NCI-H146 (cell line): ENCODE measurements at regions not wholly inside any gene's neighbourhood (a gene's known extent, or its start where the extent isn't known, plus 50 kb on each side); places are given as distances from the start of the nearest gene placed in this dataset.

Experiments
- DNase-seq: peaks from one replicate; lab custom pipeline; 2025; lab: John Stamatoyannopoulos, UW

- DNase-seq, result peak; percentile 19
Observed at GRCh38 chr2:8524388-8524787, 157.5 kb upstream of the ID2 start.

GRCh38 chr2:8524823-8525222 lies 157.0 kb upstream of the ID2 start:
- DNase-seq, result no peak

GRCh38 chr2:8525236-8525581 lies 156.6 kb upstream of the ID2 start:
- DNase-seq, result no peak

GRCh38 chr2:8525582-8526402 lies 156.1 kb upstream of the ID2 start:
- peak; percentile 100 for DNase-seq

GRCh38 chr2:8526403-8526696 lies 155.5 kb upstream of the ID2 start:
- DNase-seq, result no peak

DNA sequence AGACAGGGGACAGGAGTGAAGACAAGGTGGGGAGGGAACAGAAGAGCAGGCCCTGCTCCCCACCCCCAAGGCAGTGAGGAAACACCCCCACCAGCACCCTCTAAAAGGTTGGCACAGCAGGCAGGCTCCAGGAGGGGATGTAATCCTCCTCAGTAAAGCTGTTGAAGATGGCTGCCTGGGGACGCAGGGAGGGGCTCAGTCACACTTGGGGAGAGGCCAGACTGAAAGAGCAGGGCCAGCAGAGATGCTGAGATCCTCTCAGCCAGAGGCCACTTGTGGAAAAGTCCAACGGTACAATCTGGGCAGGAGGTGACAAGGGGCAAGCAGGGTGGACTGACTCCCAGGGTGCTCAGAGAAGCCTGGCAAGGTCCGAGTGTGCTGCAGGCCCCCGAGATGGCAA lies 154.8 kb upstream of the ID2 start:
- DNase-seq, result peak; percentile 70

GRCh38 chr2:8527676-8528075 lies 154.2 kb upstream of the ID2 start:
- no peak for DNase-seq

DNA sequence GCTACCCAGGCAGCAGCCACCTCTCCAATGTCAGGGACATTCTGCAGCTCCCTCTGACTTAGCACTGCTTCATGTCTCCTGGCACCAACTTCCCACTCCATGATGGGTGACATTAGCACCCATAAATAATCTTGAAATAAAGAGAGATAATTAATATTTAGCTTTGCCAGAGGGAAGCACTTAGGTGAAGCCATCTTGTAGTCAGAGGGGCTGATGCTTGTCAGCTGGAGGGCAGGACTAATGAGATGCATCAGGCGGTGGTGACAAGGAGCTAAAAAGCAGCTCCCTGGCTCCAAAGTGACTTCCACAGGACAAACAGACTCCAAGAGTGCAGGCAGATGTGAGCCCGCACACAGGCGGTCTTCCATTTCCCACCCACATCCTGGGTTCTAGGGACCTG lies 153.0 kb upstream of the ID2 start:
- no peak for DNase-seq

DNA sequence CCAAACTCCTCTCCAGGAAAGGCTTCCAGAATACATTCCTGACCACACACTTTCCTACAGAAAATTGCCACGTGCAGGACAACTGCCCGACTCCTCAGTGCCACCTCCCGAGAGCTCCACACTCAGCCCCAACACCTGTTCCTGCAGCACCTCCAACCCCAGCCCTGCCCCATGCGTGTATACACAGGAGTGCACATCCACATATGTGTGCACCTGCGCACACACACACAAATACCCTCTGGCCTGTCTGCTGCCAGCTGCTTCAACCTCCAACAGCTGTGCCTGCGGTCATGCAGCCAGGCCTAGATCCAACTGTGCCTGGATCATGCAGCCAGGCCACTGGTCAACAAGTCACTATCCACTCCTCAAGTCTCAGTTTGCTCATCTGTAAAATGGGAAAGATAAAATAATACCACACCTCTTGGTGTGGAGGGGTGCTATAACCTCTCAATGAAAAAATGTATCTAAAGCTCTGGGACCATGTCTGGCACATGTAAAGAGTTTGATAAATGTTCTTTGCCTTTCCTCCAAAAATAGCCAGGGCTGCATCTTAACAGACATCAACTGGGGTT lies 152.1 kb upstream of the ID2 start:
- DNase-seq, result peak; percentile 25

DNA sequence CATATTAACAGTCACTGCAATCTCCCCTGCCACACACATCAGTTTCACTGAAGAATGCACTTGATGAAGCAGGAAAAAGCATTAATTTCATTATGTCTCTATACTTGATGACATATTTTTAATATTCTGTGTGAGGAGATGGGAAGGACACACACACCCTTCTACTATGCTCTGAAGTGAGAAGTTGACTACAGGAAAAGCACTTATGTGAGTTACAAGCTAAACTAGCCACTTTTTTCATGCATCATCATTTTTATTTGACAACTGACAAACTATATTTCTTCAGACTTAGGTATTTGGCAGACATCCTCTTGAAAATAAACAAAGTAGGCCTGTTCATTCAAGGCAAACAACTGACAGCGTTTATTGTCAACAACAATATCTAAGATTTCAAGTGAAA lies 150.4 kb upstream of the ID2 start:
- no peak for DNase-seq

DNA sequence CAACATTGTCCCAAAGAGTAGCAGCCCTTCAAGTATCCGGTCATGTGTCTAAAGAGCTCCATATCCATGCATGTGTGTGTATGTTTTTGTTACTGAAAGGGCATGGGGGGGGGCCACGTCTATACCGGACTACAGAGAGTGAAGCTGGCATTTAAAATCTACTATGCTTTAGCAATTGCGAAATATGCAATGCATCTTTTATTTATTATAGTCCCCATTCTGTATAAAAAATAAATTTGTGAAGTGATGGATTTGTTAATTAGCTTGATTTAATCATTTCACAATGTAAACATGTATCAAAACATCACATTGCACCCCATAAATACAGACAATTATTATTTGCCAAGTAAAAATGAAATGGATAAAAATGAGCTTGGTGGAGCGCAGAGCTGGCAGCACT lies 149.4 kb upstream of the ID2 start:
- DNase-seq, result no peak

GRCh38 chr2:8533923-8534322 lies 147.9 kb upstream of the ID2 start:
- no peak for DNase-seq

DNA sequence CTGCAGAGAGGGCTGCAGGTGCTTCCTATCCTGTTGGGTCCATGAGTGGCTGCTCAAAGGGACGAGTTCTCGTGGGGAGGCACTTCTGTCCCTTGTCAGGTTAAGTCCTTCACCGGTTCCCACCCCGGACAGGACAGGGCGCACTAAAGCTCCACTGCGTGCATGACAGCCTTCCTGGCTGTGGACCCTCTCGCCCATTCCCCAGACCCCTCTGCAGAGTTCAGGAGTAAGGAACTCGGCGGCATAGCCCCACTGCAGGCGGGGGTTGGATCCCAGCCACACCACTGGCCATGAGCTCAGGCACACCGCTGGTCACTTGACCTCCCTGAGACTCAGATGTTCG lies 147.5 kb upstream of the ID2 start:
- DNase-seq, result no peak

DNA sequence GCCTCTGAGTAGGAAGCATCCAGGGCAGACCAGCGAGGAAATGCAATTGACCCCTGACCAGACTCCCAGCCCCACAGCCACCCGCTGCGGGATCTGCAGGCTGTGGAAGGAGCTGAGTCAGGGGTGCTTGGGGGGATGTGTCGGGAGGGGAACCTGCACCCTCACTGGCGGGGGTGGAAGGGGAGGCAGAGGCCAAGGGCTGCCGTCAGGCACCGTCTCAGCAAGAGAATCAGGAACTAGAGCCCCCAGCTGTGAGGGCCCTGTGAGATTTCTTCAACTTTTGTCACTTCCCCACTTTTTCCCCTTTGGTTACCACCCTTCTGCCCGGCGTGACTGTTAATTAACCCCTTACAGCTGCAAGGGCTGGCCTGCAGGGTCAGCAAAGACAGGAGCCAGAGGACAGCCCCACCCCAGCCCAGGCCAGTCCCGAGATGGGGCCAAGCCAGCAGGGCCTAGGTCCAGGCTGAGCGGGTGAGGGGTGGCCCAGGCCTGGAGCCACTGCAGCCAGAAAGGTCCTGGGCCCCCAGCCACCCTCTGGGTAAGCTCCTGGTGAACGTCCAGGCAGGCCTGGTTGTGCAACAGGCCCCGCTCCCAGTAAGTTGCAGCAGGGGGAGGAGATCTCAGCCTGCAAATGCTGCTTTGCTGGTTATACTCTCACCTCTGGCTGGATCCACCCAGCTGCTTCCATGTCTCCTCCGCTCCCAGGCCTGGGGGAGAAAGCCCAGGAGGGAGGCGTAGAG lies 147.0 kb upstream of the ID2 start:
- no peak for DNase-seq

DNA sequence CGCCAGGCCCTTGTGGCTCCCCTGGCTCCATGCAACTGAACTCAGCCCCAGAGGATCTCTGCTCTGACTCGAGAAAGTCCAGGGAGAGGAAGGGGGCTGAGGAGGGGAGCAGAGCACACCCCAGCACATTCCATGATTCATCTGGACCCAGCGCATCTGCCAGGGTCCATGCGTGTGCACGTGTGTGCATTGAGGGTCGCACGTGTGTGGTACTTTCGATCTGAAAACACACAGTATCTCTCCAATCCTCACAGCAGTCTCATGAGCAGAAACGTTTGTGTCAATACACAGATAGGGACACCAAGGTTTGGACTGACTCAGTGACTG lies 146.4 kb upstream of the ID2 start:
- DNase-seq, result no peak

DNA sequence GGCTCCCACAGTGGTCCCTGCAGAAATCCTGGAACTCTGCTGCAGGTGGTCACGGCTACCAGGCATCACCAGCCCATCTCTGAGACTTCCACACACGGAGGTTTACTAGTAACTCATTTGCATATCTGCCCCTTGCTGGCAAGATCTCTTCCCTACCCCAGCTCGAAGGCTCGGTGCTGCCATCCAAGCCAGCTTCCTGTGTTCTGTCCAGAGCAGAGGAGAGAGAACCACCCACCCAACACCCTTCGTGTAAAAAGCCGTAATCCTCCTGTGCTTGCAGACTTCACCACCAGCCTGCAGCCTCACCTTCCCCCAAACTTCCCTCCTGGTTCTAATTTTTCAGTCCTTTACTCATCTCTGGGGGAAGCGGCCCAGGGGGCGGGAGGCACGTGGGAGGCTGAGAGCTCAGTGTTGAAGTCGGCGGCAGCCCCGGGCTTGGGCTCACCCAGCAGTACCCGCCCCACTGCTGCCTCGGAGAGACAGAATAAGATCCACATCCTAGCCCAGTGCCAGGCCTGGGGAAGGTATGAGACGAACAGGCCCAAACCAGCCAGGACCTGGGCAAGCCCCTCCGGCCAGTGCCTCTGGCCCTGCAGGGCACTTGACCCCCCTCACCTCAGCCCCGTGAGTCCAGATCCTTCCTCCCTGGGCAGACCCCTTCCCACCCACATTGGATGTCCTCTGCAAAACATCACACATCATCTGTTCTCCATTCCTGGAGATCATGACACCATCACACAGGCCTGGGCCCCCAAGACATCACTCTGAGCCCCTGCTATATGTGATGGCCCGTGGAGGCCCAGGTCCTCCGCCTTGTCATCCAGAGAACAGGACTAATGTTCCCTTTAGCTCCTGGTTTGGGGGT lies 145.8 kb upstream of the ID2 start:
- no peak for DNase-seq

- no peak for DNase-seq
Observed at GRCh38 chr2:8536686-8537561, 144.9 kb upstream of the ID2 start.

DNA sequence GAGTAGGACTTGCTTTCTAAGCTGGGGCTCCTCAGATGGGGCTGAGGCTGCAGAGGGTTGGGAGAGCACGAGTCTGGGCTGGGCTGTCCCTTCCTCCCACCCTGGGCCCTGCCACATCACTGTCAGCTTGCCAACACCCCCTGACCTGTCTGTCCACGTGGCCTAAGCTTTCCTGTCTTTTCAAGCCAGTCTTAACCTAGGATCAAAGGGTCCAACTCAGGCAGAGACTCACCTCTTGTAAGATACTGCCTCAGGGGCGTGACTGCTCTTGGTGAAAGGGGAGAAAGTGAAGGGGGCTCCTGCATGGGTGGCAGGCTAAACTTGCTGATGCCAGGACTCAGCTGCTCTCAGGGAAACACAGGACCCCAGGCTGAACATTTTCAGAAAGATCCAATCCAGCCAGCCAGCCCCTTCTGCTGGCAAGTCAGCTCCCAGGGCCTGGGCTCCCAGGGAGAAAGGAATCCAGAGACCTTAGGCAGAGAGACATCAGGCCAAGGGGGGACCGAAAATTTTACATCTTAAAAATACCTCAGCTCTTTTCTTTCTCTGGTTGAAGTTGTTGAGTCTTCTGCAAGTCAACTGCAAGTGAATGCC lies 144.2 kb upstream of the ID2 start:
- no peak for DNase-seq

- no peak for DNase-seq
Observed at GRCh38 chr2:8538531-8538930, 143.3 kb upstream of the ID2 start.

- DNase-seq, result no peak
Observed at GRCh38 chr2:8538931-8539621, 142.8 kb upstream of the ID2 start.
